ENCODE measurements at regions not wholly inside any gene's neighbourhood (a gene's known extent, or its start where the extent isn't known, plus 50 kb on each side); places are given as distances from the start of the nearest gene placed in this dataset.
A peak's percentile ranks its signal among the peaks of the same experiment; 100 is the strongest.

- TF ChIP-seq ZNF462 (CRISPR knock-in tag; IDR thresholded peaks at IDR 0.05) = no peak
- TF ChIP-seq CREB1 (CRISPR knock-in tag; IDR thresholded peaks at IDR 0.05; ENCODE audit: low read depth) = no peak
- no peak for TF ChIP-seq EZH2phosphoT487 (IDR thresholded peaks at IDR 0.05; ENCODE audit: unreplicated experiment)
- TF ChIP-seq POLR2AphosphoS5 (IDR thresholded peaks at IDR 0.05; ENCODE audit: low read depth) = no peak
- TF ChIP-seq EZH2 (IDR thresholded peaks at IDR 0.05; ENCODE audit: low read depth, unreplicated experiment) = no peak
Measured at GRCh38 chr4:27149541-27150212, 289.0 kb downstream of the STIM2 start (continued).

DNA sequence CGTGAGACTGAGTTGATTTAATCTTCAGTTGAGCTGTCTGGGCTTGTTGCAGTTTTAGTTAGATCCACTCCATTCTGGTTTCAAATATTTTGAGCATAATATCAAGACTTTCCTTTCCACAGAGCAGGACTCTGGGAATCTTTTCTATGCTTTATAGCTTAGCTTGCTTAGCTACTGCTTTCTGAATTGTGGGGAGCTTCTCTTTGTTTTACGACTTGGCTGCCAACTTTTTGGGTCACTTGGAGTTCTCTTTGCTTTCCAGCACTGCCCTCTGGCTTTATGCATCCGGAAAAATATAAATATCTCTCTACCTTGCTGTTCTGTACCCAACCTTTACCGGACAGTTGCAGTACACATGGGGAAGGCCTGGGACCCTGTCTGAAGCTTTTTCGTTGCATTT is 292.1 kb downstream of the STIM2 start:
- no peak for ATAC-seq
- Histone ChIP-seq H3K4me3 (no peak overlapping the region), H3K9me2 (ENCODE audit: insufficient read depth) (0 out of 2 replicates have a peak, but pooled peaks cover 3% of the 10 kb centered on the region), H3K27ac (ENCODE audit: low read depth) (no peak overlapping the region), H3K4me1 (ENCODE audit: insufficient read depth) (no peaks in the 10 kb centered on the region), H3F3A (replicated peaks; ENCODE audit: low read depth) (no peaks in the 10 kb centered on the region), H4K20me1 (replicated peaks; ENCODE audit: insufficient read depth) (no peaks in the 10 kb centered on the region), H3K36me3 (ENCODE audit: insufficient read depth) (no peaks in the 10 kb centered on the region), H3K4me2 (no peak overlapping the region), H2AFZ (peak overlapping the region; percentile 60; the same call in 1 of the 2 replicates), H3K27me3 (ENCODE audit: insufficient read depth) (no peaks in the 10 kb centered on the region), H3K79me2 (replicated peaks; ENCODE audit: insufficient read depth) (no peaks in the 10 kb centered on the region)
- Mint-ChIP-seq H3K4me3 (no peak overlapping the region), H3K4me1 (peaks cover 11% of the 10 kb centered on the region; the same call in 2 of the 3 replicates), H3K36me3 (ENCODE audit: low read depth) (no peaks in the 10 kb centered on the region), H3K9me3 (no peaks in the 10 kb centered on the region), H3K27me3 (ENCODE audit: insufficient read depth, low read depth, poor library complexity) (no peaks in the 10 kb centered on the region), H3K27ac (no peak overlapping the region; the same call in 1 of the 2 replicates)
- TF ChIP-seq, protein P1, sequence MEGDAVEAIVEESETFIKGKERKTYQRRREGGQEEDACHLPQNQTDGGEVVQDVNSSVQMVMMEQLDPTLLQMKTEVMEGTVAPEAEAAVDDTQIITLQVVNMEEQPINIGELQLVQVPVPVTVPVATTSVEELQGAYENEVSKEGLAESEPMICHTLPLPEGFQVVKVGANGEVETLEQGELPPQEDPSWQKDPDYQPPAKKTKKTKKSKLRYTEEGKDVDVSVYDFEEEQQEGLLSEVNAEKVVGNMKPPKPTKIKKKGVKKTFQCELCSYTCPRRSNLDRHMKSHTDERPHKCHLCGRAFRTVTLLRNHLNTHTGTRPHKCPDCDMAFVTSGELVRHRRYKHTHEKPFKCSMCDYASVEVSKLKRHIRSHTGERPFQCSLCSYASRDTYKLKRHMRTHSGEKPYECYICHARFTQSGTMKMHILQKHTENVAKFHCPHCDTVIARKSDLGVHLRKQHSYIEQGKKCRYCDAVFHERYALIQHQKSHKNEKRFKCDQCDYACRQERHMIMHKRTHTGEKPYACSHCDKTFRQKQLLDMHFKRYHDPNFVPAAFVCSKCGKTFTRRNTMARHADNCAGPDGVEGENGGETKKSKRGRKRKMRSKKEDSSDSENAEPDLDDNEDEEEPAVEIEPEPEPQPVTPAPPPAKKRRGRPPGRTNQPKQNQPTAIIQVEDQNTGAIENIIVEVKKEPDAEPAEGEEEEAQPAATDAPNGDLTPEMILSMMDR (conservative IDR thresholded peaks at IDR 0.05; ENCODE audit: low read depth in 2 of 2) = no peak
- TF ChIP-seq ZNF114 (CRISPR knock-in tag; IDR thresholded peaks at IDR 0.05) (no peak), ETS1 (IDR thresholded peaks at IDR 0.05) (no peak)
- TF ChIP-seq, protein P2, sequence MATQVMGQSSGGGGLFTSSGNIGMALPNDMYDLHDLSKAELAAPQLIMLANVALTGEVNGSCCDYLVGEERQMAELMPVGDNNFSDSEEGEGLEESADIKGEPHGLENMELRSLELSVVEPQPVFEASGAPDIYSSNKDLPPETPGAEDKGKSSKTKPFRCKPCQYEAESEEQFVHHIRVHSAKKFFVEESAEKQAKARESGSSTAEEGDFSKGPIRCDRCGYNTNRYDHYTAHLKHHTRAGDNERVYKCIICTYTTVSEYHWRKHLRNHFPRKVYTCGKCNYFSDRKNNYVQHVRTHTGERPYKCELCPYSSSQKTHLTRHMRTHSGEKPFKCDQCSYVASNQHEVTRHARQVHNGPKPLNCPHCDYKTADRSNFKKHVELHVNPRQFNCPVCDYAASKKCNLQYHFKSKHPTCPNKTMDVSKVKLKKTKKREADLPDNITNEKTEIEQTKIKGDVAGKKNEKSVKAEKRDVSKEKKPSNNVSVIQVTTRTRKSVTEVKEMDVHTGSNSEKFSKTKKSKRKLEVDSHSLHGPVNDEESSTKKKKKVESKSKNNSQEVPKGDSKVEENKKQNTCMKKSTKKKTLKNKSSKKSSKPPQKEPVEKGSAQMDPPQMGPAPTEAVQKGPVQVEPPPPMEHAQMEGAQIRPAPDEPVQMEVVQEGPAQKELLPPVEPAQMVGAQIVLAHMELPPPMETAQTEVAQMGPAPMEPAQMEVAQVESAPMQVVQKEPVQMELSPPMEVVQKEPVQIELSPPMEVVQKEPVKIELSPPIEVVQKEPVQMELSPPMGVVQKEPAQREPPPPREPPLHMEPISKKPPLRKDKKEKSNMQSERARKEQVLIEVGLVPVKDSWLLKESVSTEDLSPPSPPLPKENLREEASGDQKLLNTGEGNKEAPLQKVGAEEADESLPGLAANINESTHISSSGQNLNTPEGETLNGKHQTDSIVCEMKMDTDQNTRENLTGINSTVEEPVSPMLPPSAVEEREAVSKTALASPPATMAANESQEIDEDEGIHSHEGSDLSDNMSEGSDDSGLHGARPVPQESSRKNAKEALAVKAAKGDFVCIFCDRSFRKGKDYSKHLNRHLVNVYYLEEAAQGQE (IDR thresholded peaks at IDR 0.05; ENCODE audit: unreplicated experiment) = no peak
- no peak for DNase-seq (ENCODE audit: low spot score)
